Hematopoietic multipotent progenitor cell treated with erythropoietin and hydrocortisone succinate and interleukin-3 and kit ligand, for 6 days (in vitro differentiated cells): ENCODE measurements at regions not wholly inside any gene's neighbourhood (a gene's known extent, or its start where the extent isn't known, plus 50 kb on each side); places are given as distances from the start of the nearest gene placed in this dataset.

ENCODE experiments used
- DNase-seq: peaks from one replicate; pipeline ENCODE4 v3.0.0-alpha.2; 2015

GRCh38 chr3:86162521-86162920 is 828.4 kb downstream of the VGLL3 start:
- no peak for DNase-seq

GRCh38 chr3:86161493-86161892 is 829.5 kb downstream of the VGLL3 start:
- DNase-seq: no peak

- DNase-seq: no peak
These were observed 838.3 kb downstream of the VGLL3 start for GRCh38 chr3:86152620-86153019.

GRCh38 chr3:86149054-86149453 is 841.9 kb downstream of the VGLL3 start:
- no peak for DNase-seq

GRCh38 chr3:86147119-86147518 is 843.8 kb downstream of the VGLL3 start:
- DNase-seq: no peak

- no peak for DNase-seq
These were observed 864.4 kb downstream of the VGLL3 start for GRCh38 chr3:86126552-86126951.
